Endothelial cell of hepatic sinusoid (primary cell): ENCODE measurements at regions not wholly inside any gene's neighbourhood (a gene's known extent, or its start where the extent isn't known, plus 50 kb on each side); places are given as distances from the start of the nearest gene placed in this dataset.

Experiments
- in situ Hi-C: cut with HindIII; loops from 2 replicates; pipeline ENCODE4 v1.10.0; 2017; ENCODE audit warnings: low sequenced_read_pairs

DNA sequence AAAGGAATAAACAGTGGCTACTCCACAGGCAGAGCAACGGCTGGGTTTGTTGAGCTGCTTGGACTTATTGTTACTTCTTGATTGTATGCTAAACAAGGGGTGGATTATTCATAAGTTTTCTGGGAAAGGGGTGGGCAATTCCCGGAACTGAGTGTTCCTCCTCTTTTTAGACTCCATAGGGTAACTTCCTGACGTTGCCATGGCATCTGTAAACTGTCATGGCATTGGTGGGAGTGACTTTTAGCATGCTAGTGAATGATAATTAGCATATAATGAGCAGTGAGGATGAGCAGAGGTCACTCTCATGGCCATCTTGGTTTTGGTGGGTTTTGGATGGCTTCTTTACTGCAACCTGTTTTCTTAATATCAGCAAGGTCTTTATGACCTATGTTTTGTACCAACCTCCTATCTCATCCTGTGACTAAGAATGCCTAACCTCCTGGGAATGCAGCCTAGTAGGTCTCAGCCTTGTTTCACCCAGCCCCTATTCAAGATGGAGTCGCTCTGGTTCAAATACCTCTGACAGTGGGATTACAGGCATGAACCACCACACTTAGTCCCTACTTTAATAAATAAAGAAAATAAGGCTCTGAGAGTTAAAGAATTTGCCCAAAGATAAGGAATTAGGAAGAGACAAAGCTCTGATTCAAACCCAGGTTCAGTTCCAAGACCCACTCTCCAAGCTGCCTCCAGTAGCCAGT, 65.6 kb upstream of the CLMP start:
- in situ Hi-C loops = loop anchor here (5.0 kb wide), 1 partner anchor 148 kb away; no protein-coding TSS in a partner anchor

DNA sequence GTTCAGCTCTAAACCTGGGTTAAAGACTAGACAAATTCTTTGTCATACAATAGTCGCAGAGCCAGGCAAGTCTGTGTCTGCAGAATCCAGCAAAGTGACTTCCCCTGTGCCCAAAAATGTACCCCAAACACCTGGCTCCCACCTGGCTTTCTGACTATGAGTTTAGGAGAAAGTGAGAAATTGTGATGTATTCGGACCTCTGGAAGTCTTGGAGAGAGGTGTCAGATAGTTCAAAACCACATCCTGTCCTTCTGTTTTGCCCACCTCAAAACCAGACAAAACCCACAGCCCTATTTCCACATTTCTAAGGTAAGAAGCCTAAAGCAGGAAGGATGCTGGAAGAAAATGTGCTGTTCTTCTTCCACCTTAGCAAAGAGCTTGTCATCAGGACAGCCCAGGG, 63.8 kb upstream of the CLMP start:
- in situ Hi-C loops = no loop called here

DNA sequence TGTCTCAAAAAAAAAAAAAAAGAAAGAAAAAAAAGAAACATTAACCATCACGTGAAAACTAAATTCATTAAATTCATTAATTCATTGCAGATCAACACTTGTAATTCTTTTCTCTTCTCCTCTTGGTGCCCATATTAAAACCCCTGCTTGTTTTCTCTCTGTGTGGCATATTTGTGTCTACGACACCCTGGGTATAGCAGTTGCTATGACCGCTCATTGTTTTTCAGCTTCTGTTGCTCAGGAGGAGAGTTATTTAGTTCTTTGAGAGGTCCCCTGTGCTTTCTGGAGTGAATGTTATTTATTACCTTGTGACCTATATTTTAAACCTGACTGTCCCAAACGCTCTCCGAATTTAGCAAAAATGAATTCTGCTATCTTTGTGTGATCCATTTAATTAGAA, 62.3 kb upstream of the CLMP start:
- in situ Hi-C loops = no loop called here

DNA sequence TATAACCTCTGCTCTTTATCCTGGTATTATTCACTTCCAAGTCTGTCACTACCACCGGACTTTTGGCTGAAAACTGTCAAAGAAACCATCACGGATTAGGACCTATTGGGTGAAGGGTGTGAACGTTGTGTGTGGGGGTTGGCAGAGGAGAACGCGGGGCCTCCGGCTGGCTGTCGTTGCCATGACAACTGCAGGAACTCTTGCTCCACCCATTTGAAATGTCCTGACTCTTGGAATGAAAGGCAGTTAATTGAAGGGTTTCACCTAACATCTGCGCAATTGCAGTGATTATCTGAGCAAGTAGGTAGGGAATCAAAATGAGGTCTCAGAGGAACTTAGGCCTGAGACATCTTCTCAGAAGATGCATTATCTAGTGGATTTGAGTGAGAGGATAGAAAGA, 60.9 kb upstream of the CLMP start:
- in situ Hi-C loops = no loop called here

DNA sequence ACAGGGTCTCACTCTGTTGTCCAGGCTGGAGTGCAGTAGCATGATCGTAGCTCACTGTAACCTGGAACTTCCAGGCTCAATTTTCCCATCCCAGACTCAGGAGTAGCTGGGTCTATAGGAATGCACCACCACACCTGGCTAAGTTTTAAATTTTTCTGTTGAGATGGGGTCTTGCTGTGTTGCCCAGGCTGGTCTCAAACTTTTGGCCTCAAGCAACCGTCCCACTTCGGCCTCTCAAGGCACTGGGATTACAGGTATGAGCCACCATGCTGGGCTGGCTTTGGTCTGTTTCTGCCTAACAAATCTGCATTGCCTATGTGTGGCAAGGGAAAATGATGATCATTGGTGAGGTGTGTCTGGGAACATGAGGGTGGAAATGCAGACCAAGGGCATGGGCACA, 59.3 kb upstream of the CLMP start:
- in situ Hi-C loops = loop anchor here (5.0 kb wide), 1 partner anchor 87 kb away; no protein-coding TSS in a partner anchor

DNA sequence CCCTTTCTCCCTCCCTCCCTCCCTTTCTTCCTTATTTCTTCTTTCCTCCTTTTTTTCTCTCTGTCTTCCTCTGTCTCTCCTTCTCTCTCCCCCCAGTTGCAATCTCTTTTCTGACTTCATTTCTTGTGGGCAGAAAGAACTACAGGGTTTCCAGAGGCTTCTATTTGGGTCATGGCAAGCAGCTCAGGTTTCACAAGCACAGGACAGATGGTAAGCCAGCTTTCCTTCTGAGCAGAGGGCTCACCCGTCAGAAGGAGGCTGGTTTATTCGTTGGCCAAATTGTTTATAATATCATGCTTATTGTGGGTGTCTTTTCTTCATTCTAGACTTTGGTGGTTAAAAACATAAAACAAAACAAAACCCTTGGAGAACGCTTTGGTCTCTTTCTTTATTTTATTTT, 58.9 kb upstream of the CLMP start:
- in situ Hi-C loops = loop anchor here (5.0 kb wide), 1 partner anchor 87 kb away; no protein-coding TSS in a partner anchor

DNA sequence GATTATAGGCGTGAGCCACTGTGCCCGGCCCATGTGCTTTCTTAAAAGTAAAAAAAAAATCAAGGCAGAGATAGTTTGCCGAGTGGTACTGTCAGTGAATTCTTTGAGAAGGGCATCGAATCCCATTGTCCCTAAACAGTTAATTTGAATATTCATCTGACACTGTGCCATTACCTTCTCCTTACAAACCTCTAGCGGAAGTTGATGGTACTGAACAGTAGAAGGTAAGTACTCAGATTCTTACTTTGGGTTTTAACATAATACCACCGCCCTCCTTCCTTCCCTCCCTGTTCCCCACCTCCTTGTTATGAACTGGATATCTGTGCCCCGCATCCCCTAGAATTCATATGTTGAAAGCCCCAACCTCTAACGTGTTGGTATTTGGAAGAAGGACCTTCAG, 58.2 kb upstream of the CLMP start:
- in situ Hi-C loops = loop anchor here (5.0 kb wide), 1 partner anchor 86 kb away; no protein-coding TSS in a partner anchor

DNA sequence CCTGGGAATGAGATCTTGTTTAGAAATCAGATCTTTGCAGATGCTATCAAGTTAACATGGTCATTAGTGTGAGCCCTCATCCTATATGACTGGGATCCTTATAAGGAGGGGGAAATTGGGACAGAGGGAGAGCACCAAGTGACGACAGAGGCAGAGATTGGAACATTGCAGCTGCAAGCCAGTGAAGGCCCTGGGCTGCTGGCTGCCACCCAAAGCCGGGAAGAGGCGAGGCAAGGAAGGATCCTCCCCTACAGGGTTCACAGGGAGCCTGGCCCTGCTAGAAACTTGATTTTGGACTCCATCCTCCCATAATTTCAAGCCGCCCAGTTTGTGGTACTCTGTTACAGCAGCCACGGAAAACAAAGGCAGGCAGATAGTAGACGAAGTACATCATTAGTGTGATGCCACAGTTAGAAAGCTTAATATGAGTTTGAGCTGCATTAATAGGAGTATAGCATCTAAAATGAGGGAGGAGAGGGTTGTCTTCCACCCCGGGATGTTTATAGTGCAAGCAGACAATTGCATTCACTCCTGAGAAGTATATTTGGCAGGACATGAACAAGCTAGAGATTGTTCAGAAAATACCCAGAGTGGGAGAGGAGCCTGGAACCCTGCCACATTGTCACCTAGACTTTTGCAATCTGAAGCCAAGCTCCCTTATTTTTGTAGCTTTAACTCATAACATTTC, 56.8 kb upstream of the CLMP start:
- in situ Hi-C loops = loop anchor here (5.0 kb wide), 1 partner anchor 84 kb away; no protein-coding TSS in a partner anchor

DNA sequence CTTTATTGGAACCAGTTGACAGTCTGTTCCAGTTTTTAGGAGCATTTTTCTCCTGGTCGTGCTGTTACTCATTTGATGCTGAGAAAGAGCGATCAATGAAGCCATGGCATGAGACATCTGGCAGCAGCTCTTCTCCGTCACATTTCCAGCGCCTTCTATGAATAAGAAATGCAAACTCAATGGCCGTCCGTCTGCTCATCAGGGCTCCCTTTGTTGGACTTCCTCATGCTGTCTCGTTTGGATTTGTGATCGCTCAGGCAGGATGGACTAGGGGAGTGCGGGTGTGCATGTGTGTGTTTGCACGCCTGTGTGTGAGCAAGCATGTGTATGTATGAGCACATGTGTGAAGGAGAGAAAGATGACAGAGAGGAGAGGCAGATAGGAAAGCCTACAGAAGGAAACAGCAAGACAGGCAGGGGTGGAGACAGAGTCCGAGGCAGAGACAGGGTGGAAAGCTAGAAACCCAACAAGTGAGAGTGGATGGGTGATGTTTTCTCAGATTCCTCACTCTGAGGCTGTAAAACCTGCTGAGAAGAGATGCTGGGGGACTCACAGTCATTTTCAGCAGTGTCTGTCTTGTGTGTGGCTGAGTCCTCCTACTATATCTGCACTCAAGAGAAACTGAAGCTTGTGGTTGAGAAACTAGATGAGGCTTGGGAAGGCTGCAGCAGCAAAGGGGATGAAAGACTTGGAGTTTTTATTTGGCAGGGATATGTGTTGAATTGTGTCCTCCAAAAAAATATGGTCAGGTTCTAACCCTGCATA, 56.0 kb upstream of the CLMP start:
- in situ Hi-C loops = loop anchor here (5.0 kb wide), 1 partner anchor 84 kb away; no protein-coding TSS in a partner anchor

DNA sequence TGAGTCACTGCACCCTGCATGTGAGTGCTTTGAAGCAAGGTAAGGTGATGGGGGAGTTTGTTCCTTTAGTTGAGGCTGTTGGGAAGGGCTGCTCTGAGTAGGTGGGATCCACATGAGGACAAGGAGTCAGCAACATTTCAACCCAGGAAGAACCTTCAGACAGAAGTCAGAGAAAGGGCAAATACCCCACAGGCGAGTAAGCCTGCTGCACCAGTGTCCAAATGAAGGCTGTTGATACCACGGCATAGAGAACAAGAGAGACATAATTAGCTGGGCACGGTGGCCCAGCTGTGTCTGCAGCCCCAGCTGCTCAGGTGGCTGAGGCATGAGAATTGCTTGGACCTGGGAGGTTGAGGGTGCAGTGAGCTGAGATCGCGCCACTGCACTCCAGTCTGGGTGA, 54.3 kb upstream of the CLMP start:
- in situ Hi-C loops = no loop called here

DNA sequence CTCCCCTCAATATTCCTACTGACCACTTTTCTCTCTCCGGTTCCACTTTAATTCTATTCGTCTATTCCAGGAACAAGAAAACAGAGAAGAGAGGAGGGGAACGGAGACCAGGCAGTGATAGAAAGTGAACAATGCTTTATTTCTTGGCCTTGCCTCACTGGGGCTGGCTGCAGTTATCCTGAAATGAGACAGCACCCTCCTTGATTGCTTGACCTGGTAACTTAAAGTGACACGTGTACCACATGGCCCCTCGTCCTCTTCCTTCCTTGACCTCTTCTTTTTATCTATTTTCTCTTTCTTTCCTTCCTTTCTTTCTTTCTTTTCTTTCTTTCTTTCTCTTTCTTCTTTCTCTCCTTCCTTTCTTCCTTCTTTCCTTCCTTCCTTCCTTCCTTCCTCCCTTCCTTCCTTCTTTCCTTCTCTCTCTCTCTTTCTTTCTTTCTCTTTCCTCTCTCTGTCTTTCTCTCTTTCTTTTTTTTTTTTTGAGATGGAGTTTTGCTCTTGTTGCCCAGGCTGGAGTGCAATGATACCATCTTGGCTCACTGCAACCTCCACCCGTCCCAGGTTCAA, 52.8 kb upstream of the CLMP start:
- in situ Hi-C loops = no loop called here

DNA sequence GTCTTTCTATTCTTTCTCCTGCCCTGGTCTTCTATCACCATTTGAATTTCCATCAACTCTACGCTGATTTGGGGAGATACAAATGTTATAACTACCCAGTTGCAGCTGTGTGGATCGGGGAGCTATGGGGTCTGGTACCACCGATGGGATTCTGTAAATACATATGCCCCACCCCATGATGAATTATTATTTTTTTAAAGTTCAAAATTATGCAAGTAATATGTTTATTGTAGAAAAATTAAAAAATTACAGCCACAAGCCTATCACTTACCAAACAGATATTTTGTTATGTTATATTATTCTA, 52.4 kb upstream of the CLMP start:
- in situ Hi-C loops = no loop called here

DNA sequence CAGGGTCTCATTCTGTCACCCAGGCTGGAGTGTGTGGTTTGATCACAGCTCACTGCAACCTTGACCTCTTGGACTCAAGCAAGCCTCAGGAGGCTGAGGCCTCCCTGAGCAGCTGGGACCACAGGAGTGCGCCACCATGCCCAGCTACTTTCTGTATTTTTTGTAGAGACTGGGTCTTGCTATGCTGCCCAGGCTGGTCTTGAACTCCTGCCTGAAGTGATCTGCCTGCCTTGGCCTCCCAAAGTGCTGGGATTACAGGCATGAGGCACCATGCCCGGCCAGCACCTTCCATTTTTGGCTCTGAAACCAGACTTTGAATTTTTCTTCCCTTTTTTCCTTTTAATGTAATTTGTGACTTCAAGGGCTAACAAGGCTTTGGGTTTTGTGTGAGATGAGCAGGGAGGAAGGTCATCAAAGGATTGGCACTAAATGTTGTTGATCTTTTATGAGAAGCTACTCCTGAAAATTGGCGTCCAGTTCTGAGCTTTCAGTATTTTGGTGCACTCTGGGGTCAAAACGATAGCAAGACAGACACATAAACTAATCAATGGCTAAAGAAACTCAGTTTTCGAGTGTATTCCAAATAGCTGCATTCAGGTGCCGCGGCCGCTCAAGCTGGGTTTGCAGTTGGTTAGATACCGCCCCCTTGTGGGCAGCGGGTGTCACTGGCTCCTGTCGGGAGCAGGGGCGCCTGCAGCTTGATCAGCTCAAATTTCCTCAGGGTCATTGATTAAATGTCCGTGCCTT, 51.9 kb upstream of the CLMP start:
- in situ Hi-C loops = no loop called here

DNA sequence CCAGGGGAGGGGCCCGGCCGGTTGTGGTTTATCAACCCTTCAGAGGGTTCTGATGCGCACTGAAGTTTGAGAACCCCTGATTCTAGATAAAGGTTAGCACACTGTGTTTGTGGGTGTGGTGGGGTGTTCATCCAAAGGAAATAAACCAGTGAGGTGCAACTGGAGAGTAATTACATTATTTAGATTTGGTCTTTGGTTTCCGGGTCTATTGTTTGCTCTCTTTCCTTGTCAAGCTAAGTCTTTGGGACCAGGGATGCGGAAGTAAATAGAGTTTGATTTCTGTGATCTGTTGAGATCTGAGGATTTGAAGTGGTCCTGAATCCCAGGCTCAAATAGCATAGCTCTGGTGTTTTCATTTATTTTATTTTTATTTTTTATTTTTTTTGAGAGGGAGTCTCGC, 50.5 kb upstream of the CLMP start:
- in situ Hi-C loops = no loop called here
